NCI-H1417 (cell line): ENCODE measurements at regions not wholly inside any gene's neighbourhood (a gene's known extent, or its start where the extent isn't known, plus 50 kb on each side); places are given as distances from the start of the nearest gene placed in this dataset.

ENCODE experiments used
- DNase-seq, 3 experiments: peaks; one replicate each; lab custom pipeline; 2025; lab: John Stamatoyannopoulos, UW

DNA sequence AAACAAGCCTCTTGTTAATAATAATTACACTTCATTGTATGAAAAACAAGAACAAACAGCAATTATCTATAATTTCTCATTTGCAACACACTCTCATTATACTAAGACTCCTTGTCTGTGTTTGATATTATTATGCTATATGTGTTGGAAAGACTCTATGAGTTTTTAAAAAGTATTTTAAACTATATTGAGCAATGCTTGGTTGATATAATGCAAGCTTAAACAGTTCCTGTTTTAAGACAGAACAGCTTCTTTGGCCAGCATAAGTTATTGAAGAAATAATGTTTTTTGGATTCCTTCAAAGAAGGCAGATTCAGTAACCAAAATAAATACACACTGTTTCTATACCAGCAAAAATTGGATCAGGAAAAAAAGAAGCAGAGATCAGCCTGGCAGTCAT lies 871.4 kb downstream of the MAT2B start:
- DNase-seq, result no peak

GRCh38 chr5:164377746-164378145 lies 872.3 kb downstream of the MAT2B start:
- DNase-seq, result no peak

GRCh38 chr5:164383662-164384061 lies 878.2 kb downstream of the MAT2B start:
- DNase-seq, result no peak

DNA sequence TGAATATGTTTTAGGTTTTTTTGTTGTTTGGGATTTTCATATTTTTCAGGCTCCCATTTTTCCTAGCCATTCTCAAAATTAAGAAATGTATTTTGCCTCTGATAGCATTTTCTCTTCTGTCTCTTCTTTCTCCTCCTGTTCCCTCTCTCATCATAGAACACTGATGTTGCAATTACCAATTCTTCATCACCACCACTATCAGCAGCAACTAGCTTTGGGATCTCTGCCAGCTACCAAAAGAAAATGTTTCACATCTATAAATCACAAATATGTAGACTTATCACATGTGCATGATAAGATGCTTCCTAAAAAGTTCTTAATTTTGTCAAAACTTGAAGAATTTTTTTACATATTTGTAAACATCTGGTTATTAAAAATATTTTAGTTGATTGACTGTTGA lies 887.1 kb downstream of the MAT2B start:
- DNase-seq, result no peak

DNA sequence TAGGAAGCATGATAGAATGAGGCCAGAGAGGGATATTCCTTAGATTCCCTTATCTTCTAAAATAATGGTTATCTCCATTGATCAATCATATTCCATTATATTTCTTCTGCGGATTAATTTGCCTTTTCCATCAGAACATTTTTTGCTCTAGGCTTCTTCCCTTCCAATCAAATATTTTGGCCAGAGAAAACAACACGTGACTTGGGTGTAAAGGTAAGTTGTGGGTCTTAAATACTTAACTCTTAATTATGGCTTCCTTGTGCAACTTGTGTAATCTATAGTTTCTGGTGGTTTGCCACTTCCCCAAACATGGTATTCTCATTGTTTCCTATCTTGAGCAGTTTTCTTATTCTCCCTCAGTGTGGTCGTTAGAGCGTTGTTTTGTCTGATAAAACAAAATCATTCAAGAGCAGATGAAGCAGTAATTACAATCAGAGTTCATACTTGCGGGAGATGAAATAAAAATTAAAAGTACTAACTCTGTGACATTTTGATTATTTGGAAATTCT lies 889.3 kb downstream of the MAT2B start:
- DNase-seq, result no peak

- DNase-seq, result no peak
These were observed 907.1 kb downstream of the MAT2B start for GRCh38 chr5:164412531-164412930.

GRCh38 chr5:164420161-164420560 lies 914.7 kb downstream of the MAT2B start:
- no peak for DNase-seq

DNA sequence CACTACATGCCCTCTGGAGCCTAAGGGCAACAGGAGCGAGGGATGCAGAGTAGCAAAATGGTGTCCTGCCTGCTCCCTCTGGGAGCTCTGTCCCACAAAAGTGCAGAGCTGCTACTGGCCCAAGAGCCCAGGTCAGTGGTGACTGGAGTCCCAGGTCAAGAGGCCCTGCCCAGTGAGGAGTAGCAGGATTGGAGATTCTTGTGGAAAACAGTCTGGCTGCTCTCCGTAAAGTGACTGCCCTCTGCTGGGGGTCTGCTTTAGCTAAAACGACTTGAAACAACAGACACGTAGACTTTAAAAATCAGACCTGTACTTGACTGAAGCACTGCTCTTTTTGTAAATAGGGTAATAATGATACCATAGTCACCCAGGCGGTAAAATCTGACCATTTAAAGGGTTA lies 917.0 kb downstream of the MAT2B start:
- no peak for DNase-seq

DNA sequence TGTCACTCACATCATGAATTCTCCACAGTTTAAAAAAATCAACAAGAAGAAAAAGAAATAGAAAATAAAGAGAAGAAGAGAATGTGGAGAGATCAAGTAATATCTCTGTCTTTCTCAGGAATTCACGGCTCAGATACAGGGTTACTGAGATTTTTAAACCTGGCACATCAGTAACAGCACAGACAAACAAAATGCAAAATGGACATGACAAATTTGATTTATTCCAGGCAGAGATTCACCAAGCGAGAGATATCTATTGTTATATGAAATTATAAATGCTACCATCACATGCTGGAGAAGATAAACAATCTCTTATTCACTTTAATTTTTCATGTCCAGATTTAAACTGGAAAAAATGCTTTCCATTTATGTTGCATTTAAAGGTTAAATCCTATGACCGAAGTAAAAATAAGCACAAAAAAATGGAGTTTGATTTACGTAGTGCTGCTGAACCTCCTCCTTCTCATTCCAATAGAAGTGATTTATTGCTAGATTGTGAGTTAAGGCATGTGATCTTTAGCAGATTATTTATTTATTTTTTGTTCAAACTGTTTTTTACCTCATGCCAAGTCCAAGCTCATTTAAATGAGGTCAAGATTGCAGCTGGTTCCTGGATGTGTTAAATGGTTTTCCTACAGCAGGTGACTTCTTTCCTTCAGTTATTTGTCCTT lies 926.4 kb downstream of the MAT2B start:
- peak in 1 of 3 experiments; percentile 2 for DNase-seq

DNA sequence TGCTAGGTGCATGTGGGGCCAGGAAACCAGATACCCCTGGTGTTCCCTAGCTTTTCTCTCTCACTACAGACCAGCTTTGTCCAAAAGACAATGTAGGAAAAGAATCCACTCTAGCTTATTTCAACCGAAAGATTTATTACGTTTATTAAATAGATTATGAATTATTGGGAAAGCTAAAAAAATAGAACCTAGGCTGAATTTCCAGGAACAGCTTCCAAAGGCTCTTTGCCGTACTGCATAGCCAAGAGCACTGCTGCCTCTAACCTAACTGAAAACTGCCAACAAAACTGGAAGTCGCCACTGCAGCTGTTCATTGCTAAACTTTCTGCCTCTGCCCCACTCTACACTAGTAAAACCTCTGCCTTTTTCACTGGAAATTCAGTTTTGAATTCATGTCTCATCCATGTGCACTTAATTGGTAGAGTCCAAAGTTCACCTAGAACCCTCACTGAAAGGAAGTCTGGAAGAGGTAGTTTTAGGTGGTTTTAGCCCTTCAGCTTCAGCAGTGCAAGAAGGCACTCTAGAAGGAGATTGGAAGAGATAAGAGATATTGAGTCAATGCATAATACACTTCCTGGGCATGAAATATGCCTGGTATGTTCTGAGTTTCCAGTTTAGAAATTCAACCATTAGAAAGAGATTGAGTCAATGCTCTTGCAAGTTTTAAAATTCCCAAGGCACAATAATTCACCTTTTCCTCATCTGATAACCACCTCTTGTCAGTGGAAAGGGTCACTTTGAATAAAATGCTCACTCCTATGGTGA lies 927.9 kb downstream of the MAT2B start:
- no peak for DNase-seq

GRCh38 chr5:164435576-164435975 lies 930.2 kb downstream of the MAT2B start:
- DNase-seq, result no peak

DNA sequence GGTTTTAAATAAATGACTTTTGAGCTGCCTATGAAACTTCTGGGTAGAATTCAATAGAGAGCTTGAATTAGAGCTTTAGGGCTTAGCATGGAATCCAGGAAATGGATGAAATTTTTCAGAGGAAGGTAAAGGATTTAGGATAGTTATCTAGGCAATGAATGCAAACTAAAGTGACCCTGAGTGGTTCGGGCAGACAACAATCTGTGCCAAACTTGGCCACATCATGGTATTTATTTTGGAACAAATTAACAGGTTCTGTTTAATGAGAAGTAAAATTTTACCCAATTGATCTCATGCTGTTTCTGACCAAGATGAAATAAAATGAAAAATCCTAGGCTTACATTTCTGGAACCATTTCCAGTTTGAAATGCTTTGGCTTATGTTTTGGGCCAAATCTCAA lies 934.4 kb downstream of the MAT2B start:
- no peak for DNase-seq

DNA sequence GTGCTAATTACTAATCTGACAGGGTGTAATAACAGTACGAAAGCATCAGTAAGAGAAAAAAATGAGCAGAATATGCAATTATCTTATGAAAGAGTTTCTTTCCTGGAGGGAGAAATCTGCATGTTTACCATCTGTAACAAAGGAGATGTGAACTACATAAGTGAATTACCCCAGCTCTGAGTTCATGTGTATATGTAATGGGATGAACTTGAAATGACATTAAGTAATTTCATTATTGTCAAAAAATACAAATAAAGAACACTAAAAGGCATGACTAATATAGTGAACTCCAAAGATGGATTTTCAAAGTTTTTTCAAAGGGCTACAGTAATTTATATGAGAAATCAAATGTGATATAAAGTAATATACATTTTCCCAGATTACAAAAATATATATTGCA lies 944.0 kb downstream of the MAT2B start:
- peak in 1 of 3 experiments; percentile 60 for DNase-seq

DNA sequence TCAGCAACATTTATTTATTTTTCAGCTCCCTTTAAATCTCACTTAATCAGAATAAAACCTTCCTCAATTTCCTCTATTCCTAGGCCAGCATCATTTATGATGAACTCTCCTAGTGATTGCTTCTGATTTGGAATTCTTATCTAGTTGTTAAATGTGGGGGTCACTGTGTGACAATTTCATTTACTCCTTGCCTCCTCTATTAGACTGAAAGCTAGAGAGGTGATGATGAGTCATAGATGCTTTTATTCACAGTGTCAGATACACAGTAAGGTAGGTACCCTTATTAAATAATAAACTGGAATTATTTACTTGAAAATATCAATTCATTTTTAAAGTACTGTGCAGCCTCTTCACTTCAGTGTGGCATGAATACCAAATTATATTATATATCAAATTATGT lies 960.6 kb downstream of the MAT2B start:
- no peak for DNase-seq

DNA sequence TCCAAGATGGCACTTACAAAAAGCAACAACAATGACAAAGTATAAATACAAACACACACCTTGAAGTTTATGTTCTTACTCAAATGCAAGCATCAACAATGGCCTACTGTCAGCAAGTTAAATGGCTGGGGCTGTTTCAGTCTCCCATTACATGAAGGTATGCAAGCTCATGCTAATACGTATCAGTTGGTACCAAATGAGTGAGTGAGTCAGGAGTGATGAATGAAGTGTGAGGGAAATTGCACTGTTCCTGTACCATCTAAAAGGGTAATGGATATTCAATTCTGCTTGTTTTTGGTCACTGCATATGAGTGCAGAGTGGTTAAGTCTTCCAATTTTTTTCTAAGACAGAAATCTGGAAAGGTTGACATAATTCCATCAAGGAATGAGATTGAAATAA lies 964.9 kb downstream of the MAT2B start:
- DNase-seq, result peak in 1 of 3 experiments; percentile 17

GRCh38 chr5:164472165-164472564 lies 966.7 kb downstream of the MAT2B start:
- peak in 2 of 3 experiments; percentile 6 to 70 for DNase-seq

GRCh38 chr5:164475339-164475977 lies 970.0 kb downstream of the MAT2B start:
- DNase-seq, result peak in 2 of 3 experiments; percentile 20 to 62

DNA sequence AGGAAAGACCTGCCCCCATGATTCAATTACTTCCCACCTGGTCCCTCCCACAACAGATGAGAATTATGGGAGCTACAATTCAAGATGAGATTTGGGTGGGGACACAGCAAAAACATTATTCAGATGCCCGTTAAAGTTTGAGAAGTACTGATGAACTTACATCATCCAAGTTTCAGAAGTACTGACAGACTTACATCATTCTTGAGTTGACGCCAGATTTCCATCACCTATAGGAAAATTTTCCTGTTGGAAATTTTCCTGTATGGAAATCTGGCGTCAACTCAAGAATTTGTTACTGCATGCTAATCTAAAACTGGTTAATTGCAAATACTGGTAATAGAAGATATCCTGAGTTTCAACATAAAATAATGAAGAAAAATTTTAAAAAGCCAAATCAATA lies 975.9 kb downstream of the MAT2B start:
- no peak for DNase-seq

DNA sequence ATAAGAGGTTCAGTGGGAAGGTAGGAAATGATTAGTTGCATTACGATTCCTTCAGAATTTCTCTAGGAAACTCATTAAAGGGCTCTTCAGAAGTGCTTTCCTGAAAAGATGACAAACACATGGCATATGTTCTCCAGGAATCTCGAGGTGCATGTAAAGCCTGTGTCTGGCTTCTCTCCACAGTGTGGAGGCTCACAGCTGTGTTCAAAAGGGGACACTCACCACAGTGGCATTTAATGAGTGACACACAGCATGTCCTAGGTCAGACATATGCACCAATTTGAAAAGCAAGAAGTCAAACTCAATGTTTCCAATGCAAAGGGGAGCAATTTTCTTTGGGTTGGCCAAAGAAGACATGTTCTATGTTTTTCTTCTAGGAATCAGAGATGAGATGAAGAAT lies 976.9 kb downstream of the MAT2B start:
- no peak for DNase-seq

DNA sequence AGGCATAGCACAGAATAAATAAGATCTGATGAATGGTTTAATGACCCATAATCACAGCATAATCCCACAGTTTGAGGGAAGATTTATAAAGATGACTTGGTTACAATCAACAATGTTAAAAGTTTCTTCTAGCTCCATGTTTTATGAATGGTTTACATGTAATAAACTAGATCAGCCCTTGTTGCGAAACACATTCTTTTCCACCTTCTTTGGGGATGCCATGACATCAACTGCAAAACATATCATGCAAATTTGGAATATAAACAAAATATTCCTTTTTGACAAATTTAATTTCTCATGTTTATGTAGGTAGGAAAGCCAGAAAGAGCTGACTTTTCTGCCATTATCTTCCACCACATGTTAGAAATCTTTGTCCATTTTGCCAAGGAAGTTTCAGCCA lies 979.5 kb downstream of the MAT2B start:
- no peak for DNase-seq

DNA sequence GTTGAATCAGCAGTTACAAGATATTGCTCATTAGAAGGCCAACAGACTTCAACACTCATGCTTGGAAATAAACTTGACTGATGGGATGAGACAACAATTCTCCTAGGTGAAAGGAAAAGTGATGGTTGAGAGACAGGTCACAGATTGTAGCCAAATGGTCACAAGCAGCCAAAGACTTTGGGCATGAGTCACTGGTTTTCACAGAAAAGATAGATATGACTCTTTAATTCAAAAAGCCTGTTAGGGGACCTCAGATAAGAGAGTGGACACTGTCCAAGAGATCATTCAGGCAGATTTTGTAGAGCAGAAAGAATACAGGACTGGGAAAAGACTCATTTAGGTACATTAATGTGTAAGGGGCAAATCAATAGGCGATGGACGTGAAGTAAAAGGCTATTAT lies 982.5 kb downstream of the MAT2B start:
- no peak for DNase-seq

DNA sequence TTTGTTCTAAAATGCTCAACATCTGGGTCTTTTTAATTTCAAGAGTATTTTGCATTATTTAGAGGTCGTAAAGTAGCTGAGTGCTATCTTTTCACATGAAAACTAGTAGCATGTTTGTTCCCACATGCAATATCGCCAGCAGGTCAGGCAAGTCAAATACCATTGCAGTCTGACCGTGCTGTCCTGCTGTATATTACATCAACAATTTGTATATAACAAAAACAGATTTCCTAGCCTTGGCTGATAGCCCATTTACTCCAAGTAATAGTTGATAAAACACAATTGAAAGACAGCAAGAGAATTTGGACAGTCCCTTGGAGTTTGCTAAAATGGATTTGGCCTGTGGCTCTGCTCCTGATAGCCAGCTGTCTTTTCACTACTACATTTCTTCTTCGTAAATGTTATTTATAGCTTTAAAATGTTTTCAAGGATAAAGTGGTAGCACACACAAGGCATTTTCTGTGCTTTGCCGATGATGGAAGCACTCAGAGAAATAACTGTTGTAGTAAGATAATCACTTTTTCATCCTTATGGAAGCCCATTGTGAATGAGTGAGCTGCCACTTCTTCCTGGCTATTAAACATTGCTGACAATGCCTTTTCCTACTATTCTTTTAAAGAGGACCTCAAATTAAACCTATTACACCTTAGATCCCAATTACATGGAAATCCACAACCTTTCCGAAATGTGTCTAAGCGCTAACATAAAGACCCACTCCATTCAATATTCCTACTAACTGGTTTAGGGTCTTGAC lies 992.1 kb downstream of the MAT2B start:
- DNase-seq, result no peak
